K562 (cell line): ENCODE measurements at regions not wholly inside any gene's neighbourhood (a gene's known extent, or its start where the extent isn't known, plus 50 kb on each side); places are given as distances from the start of the nearest gene placed in this dataset.

Source experiments
- ATAC-seq: fragments of 200-7000 bp; cut with Tn5 transposase; 3 replicates; pipeline ENCODE4 v1.9.1; 2020; ENCODE audit warnings: moderate library complexity
- BruUV-seq: library from RNA; stranded (reverse); fragments of 400-500 nt; replicated peaks from 2 replicates; lab custom pipeline; 2021; lab: Mats Ljungman, UMichigan
- CTCF ChIA-PET: fragments of 300-600 bp; formaldehyde crosslinking; extraction: SDS; loops from one replicate; lab custom pipeline; 2021; ENCODE audit warnings: low intra/inter-chr PET ratio; lab: Yijun Ruan, JAX
- POLR2A ChIA-PET: fragments of 300-600, 350-650 bp; sonication (Branson Sonifier 250); formaldehyde crosslinking; extraction: SDS; loops from one replicate; lab custom pipeline; 2021; ENCODE audit warnings: antibody characterized with exemption, inconsistent platforms; lab: Yijun Ruan, JAX
- DNase-seq, 4 experiments: peaks; one replicate each; pipeline versions ENCODE4 v3.0.0 to v3.0.0-alpha.2; 2011 to 2018; ENCODE audit warnings: low spot score in 3 of 4, mixed read lengths in 3 of 4; ENCODE audit errors: extremely low read depth in 1 of 4
- FAIRE-seq: peaks from 2 replicates; lab custom pipeline; 2011; peaks lifted over from hg19 to GRCh38; lab: Jason Lieb, UNC
- H2AFZ ChIP-seq: 2 replicates; pipeline ENCODE4 v1.6.0; 2011; ENCODE audit warnings: low read depth, low read length, control low read depth, inconsistent platforms
- H3K27ac ChIP-seq: fragments of 200-600 bp; 3 replicates; pipeline ENCODE4 v1.8.0; 2011; ENCODE audit warnings: low read depth, mild to moderate bottlenecking, control low read depth, inconsistent platforms, low read length, moderate library complexity, mixed read lengths; ENCODE audit errors: extremely low read depth
- H3K27me3 ChIP-seq, 2 experiments: fragments of 300-600 bp in 1 of 2; 2 replicates in 1 of 2; 3 replicates in 1 of 2; pipeline versions ENCODE4 v1.6.0 to v1.8.0; 2011; ENCODE audit warnings: inconsistent platforms in 2 of 2, low read length in 2 of 2, mild to moderate bottlenecking in 1 of 2, mixed read lengths in 1 of 2, moderate library complexity in 1 of 2; ENCODE audit not compliant: control insufficient read depth in 2 of 2, insufficient read depth in 2 of 2
- H3K36me3 ChIP-seq: fragments of 300-600 bp; 3 replicates; pipeline ENCODE4 v1.8.0; 2011; ENCODE audit warnings: mild to moderate bottlenecking, low read length, inconsistent platforms; ENCODE audit not compliant: control insufficient read depth, insufficient read depth
- H3K4me1 ChIP-seq, 2 experiments: fragments of 200-600 bp in 1 of 2; replicated peaks in 1 of 2; 2 replicates in 1 of 2; 3 replicates in 1 of 2; pipeline versions ENCODE4 v1.5.1 to v1.8.0; 2011; ENCODE audit warnings: inconsistent platforms in 2 of 2, low read length in 2 of 2, mild to moderate bottlenecking in 1 of 2, mixed read lengths in 1 of 2, moderate library complexity in 1 of 2; ENCODE audit not compliant: control insufficient read depth in 2 of 2, insufficient read depth in 2 of 2
- H3K4me2 ChIP-seq: 2 replicates; pipeline ENCODE4 v1.6.1; 2011; ENCODE audit warnings: low read length, control low read depth, inconsistent platforms, mixed read lengths; ENCODE audit not compliant: insufficient read depth
- H3K4me3 ChIP-seq: fragments of 200-600 bp; sonication (generic), shearing (Covaris generic); 2 replicates; pipeline ENCODE4 v1.5.1; 2016; ENCODE audit warnings: control low read depth, inconsistent platforms
- H3K79me2 ChIP-seq: fragments of 200-600 bp; 3 replicates; pipeline ENCODE4 v1.8.0; 2011; ENCODE audit warnings: low read length, inconsistent platforms; ENCODE audit not compliant: control insufficient read depth, insufficient read depth
- H3K9ac ChIP-seq, 2 experiments: 2 replicates each; pipeline versions ENCODE4 v1.6.0 to v1.6.1; 2011; ENCODE audit warnings: low read depth in 2 of 2, low read length in 2 of 2, control low read depth in 1 of 2, inconsistent platforms in 1 of 2, mild to moderate bottlenecking in 1 of 2, mixed read lengths in 1 of 2; ENCODE audit not compliant: insufficient read depth in 1 of 2
- H3K9me1 ChIP-seq: one replicate; pipeline ENCODE4 v1.6.0; 2011; ENCODE audit warnings: inconsistent platforms, mild to moderate bottlenecking, low read length, moderate library complexity; ENCODE audit not compliant: control insufficient read depth, insufficient read depth
- H3K9me3 ChIP-seq: replicated peaks from 2 replicates; pipeline ENCODE4 v1.5.1; 2011; ENCODE audit warnings: low read depth, low read length, inconsistent platforms; ENCODE audit not compliant: control insufficient read depth, insufficient read depth
- H4K20me1 ChIP-seq: replicated peaks from 2 replicates; pipeline ENCODE4 v1.6.1; 2011; ENCODE audit warnings: low read length, inconsistent platforms, mixed read lengths; ENCODE audit not compliant: control insufficient read depth, insufficient read depth
- CEBPB ChIP-seq: fragments of 450-650 bp; IDR thresholded peaks from 2 replicates; pipeline ENCODE4 v1.6.1; 2016; ENCODE audit warnings: missing genetic modification characterization, missing compliant biosample characterization
- CEBPG ChIP-seq, 3 experiments: fragments of 200-800 bp in 1 of 3; sonication (Bioruptor generic) in 1 of 3; sonication (generic) in 1 of 3; formaldehyde crosslinking in 1 of 3; IDR thresholded peaks in 2 of 3; conservative IDR thresholded peaks in 1 of 3; 2 replicates each; pipeline versions ENCODE4 v1.6.1 to v1.8.0; 2016 to 2022; ENCODE audit warnings: missing compliant biosample characterization in 2 of 3, missing genetic modification characterization in 2 of 3, mild to moderate bottlenecking in 1 of 3, missing genetic modification reagents in 1 of 3
- FOS ChIP-seq: IDR thresholded peaks from 3 replicates; pipeline ENCODE4 v1.6.1; 2011; ENCODE audit not compliant: insufficient read length; ENCODE audit errors: extremely low read depth
- FOXP1 ChIP-seq: sonication (generic); formaldehyde crosslinking; IDR thresholded peaks from 2 replicates; pipeline ENCODE4 v1.8.0; 2022; ENCODE audit warnings: mild to moderate bottlenecking, missing genetic modification reagents
- NR2C2 ChIP-seq, 2 experiments: fragments of 200-800 bp in 1 of 2; sonication (Bioruptor generic) in 1 of 2; sonication (generic) in 1 of 2; formaldehyde crosslinking in 1 of 2; IDR thresholded peaks; 2 replicates each; pipeline versions ENCODE4 v1.6.1 to v1.8.0; 2016 to 2022; ENCODE audit warnings: mild to moderate bottlenecking in 1 of 2, missing compliant biosample characterization in 1 of 2, missing genetic modification characterization in 1 of 2, missing genetic modification reagents in 1 of 2
- NUFIP1 ChIP-seq: fragments of 450-650 bp; IDR thresholded peaks from 2 replicates; pipeline ENCODE4 v1.6.1; 2018; ENCODE audit not compliant: partially characterized antibody
- XRCC3 ChIP-seq: fragments of 450-650 bp; IDR thresholded peaks from 2 replicates; pipeline ENCODE4 v1.6.1; 2017; ENCODE audit warnings: mild to moderate bottlenecking, moderate library complexity
- WGBS: fragments of 100-300 bp; shearing (Covaris generic); methylation state at CpG from one replicate; pipeline ENCODE4 v1.1.6; 2016; ENCODE audit warnings: low coverage, mixed read lengths; ENCODE audit not compliant: insufficient coverage; ENCODE audit errors: missing lambda C conversion rate; 5-methylcytosine and 5-hydroxymethylcytosine counted together
- in situ Hi-C: fragments of 300-500 bp; cut with MboI; formaldehyde crosslinking; loops from 4 replicates; pipeline ENCODE4 v1.15.0; 2018; ENCODE audit warnings: inconsistent platforms, mixed read lengths
- intact Hi-C: fragments of 100-400 bp; cut with micrococcal nuclease; formaldehyde crosslinking; loops from 2 replicates; pipeline ENCODE4 v1.14.2; 2022

DNA sequence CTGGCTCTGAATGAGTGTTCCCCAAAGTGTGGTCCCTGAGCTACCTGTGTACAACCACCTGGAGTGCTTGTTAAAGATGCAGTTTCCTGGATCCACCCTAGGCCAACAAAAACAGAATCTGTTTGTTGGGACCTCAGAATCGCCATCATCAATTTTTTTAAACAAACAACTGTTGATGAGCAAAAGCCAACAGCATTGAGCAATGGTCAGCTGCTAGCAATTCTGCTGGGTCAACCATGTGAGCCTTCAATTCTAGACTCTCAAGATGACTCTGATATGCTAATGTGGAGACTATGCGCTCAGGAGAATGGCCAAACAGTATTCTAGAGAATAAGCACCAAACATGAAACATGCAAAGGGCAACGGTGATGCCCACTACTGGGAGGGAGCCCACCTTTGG lies 64.4 kb upstream of the IYD start:
- Histone ChIP-seq H3K36me3 (no peaks in the 10 kb centered on the region), H3K4me3 (no peak overlapping the region), H4K20me1 (no peaks in the 10 kb centered on the region), H3K9me3 (no peaks in the 10 kb centered on the region), H3K4me1 (peaks cover 2 to 3% of the 10 kb centered on the region in 2 experiments; a peak in 2 of 5 replicates), H3K79me2 (no peaks in the 10 kb centered on the region), H2AFZ (no peak overlapping the region), H3K27me3 (no peaks in the 10 kb centered on the region), H3K9me1 (no peaks in the 10 kb centered on the region), H3K4me2 (no peak overlapping the region), H3K27ac (no peak overlapping the region), H3K9ac (no peak overlapping the region)
- WGBS = 25% methylated on average over 3 of the region's 3 CpGs
- no peak for DNase-seq
- POLR2A ChIA-PET = no interaction called here
- no peak for FAIRE-seq
- CTCF ChIA-PET = no interaction called here
- BruUV-seq = no TSS peak
- no peak for ATAC-seq
- in situ Hi-C loops (no loop called here), intact Hi-C loops (no loop called here)
- TF ChIP-seq NR2C2 (CRISPR knock-in tag; IDR thresholded peaks at IDR 0.05) (no peak), NR2C2 (tag; IDR thresholded peaks at IDR 0.05) (peak; percentile 27; the same call in 1 of the 2 replicates), CEBPG (CRISPR knock-in tag; IDR thresholded peaks at IDR 0.05) (no peak), CEBPG (tag; conservative IDR thresholded peaks at IDR 0.05 in 1 of 2, IDR thresholded peaks at IDR 0.05 in 1 of 2) (peak; percentile 55 to 60), CEBPB (tag) (peak; percentile 45; the same call in 1 of the 2 replicates), FOS (no peak), NUFIP1 (no peak), XRCC3 (no peak), FOXP1 (CRISPR knock-in tag) (no peak)
- TF ChIP-seq, all 486 proteins: peak for 3
